22Rv1 (cell line): ENCODE measurements at regions not wholly inside any gene's neighbourhood (a gene's known extent, or its start where the extent isn't known, plus 50 kb on each side); places are given as distances from the start of the nearest gene placed in this dataset.

ENCODE experiments used
- H3K27ac ChIP-seq: fragments of 450-650 bp; 2 replicates; pipeline ENCODE4 v1.5.1; 2017
- CTCF ChIP-seq: fragments of 450-650 bp; IDR thresholded peaks from 2 replicates; pipeline ENCODE4 v1.5.1; 2017; ENCODE audit warnings: mild to moderate bottlenecking
- ZFX ChIP-seq: fragments of 450-650 bp; IDR thresholded peaks from 2 replicates; pipeline ENCODE4 v1.6.1; 2017; ENCODE audit warnings: antibody characterized with exemption, borderline replicate concordance

GRCh38 chr10:90424730-90425129 is 433.1 kb downstream of the HTR7 start:
- no peak for TF ChIP-seq ZFX
- TF ChIP-seq CTCF, result no peak

GRCh38 chr10:90430186-90430585 is 427.7 kb downstream of the HTR7 start:
- H3K27ac ChIP-seq, result no peak overlapping the region
- TF ChIP-seq ZFX (no peak), CTCF (no peak)

More at GRCh38 chr10:90424730-90425129, 433.1 kb downstream of the HTR7 start:
- no peak overlapping the region for H3K27ac ChIP-seq

- no peak overlapping the region for H3K27ac ChIP-seq
- TF ChIP-seq CTCF (no peak), ZFX (no peak)
Observed at GRCh38 chr10:90432866-90433265, 425.0 kb downstream of the HTR7 start.

- TF ChIP-seq ZFX (no peak), CTCF (no peak)
- no peak overlapping the region for H3K27ac ChIP-seq
Observed at GRCh38 chr10:90435296-90435695, 422.5 kb downstream of the HTR7 start.

GRCh38 chr10:90437452-90437851 is 420.4 kb downstream of the HTR7 start:
- TF ChIP-seq ZFX (no peak), CTCF (no peak)
- no peak overlapping the region for H3K27ac ChIP-seq

GRCh38 chr10:90440870-90441269 is 417.0 kb downstream of the HTR7 start:
- no peak overlapping the region for H3K27ac ChIP-seq
- no peak for TF ChIP-seq ZFX

- H3K27ac ChIP-seq, result no peak overlapping the region
- TF ChIP-seq ZFX (no peak), CTCF (no peak)
Observed at GRCh38 chr10:90443342-90443741, 414.5 kb downstream of the HTR7 start.

- no peak overlapping the region for H3K27ac ChIP-seq
- TF ChIP-seq CTCF (no peak), ZFX (no peak)
Observed at GRCh38 chr10:90447831-90448230, 410.0 kb downstream of the HTR7 start.
